Midbrain (tissue), 1 donor: ENCODE measurements at regions not wholly inside any gene's neighbourhood (a gene's known extent, or its start where the extent isn't known, plus 50 kb on each side); places are given as distances from the start of the nearest gene placed in this dataset.
"Not testable (repeated sequence)": the region's sequence is repeated elsewhere in the genome, so short reads cannot be mapped to it uniquely, and the experiment has no call there.

Experiments used
- DNase-seq: peaks from one replicate; lab custom pipeline; 2025; lab: John Stamatoyannopoulos, UW

DNA sequence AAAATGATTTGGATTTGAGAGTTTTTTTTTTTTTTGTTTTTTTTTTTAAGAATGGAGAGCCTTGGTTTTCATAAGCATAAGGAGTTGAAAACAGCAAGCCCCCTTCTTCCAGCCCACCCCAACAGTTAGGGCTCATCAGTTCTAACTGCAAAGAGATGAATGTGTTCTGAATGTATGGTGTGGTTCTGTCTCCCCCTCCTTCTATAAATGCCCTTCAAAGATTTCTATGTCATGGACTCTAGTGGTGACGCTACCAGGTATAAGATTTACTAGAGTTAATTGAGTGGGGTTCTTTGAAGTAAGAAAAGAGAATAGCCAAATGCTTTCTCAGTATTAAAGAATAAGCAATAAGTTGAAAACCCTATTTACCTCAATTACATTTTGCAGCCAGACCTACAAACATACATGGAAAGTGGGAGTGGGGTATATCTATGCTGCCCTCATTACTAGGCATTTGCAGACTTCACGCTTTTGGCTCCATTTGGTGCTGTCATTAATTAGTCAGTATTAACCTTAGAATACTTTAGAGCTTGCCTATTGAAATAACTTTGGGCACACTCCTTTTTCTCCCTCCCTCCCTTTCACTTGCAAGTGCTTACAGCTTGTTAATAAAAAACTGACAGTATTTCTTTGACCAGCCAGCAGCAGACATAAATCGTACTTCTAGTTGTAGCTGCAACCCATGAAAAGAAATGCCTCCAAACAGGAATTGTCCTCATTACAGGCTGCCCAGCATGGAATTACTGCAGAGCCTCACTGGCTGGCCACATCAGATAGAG, 667.2 kb upstream of the ZNF608 start:
- DNase-seq = peak; percentile 31

DNA sequence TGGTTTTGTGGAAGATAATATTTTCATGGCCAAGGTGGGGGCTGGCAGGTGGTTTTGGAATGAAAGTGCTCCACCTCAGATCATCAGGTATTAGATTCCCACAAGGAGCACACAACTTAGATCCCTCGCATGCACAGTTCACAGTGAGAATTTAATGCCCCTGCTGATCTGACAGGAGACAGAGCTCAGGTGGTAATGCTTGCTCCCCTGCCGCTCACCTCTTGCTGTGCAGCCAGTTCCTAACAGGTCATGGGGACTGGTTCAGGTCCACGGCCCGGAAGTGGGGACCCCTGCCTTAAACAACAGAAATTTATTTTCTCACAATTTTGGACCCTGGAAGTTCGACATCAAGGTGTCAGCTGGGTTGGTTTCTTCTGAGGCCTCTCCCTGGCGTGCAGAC, 668.7 kb upstream of the ZNF608 start:
- no peak for DNase-seq

DNA sequence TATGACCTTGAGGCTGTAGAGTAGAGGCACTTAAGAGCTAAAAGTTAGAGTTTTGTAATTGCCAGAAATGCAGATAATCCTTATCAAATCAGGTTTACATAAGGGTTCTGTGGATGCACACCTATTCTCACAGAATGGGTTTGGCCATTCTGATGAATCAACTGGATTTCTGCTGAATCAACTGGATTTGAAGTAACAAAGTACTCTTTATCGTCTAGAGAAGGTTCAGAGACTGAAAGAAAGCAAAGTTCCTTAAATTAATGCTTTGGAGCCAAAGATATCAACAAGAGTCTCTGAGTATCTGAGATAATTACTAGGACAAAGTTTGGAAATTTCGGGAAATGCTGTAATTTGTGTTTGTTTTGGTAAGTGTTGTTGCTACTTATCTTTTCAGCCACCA, 669.6 kb upstream of the ZNF608 start:
- no peak for DNase-seq

DNA sequence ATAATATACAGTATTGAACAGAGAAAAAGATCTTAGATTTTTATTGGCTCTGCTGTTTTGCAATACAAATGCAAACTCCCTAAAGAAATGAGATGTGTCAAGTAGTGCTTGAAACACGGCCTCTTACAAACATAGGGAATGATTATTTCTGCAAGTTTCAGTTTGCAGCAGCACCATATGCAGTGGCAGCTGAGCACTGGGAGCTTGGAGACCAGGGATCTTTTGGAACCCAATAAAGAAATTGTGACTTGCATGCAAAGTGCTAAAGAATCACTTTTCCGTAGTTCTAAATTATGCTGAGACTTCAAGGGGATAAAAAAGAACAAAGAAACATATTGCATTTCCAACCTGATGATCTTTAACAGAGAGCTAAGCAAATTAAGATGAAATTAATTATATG, 674.6 kb upstream of the ZNF608 start:
- no peak for DNase-seq

- DNase-seq = no peak
These were observed 675.9 kb upstream of the ZNF608 start for GRCh38 chr5:125422342-125422741.

DNA sequence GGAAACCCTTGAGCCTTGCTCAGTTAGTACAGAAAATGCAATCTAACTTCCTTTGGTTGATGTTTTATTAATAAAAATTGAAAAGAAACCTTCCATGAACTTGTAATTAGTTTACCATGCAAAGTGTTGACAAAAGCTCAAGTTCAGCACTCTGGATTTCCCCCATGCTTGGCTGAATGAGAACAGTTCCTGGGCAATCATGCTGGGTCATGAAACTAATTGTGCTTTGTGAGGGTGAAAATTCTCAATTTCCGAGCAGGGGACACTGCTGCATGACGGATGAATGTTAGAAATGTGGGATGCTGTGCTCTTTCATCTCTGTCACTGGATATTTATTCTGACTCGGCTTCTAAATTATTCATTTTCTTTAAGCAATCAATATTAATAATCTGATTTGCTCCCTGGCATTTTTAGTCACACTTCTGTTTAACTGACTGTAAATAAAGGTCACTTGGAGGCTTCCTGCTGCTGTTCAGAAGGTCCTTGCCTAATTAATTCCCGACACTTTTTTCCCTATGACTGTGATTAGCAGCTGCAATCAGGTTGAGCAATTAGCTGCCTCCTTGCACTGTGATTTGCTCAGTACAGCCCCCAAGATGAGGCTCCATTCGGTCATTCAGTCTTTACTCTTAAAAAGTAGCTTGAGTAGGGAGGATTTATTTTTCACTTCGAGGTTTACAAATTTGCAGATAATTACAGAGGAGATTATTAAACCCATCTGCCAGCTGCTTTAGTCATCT, 678.1 kb upstream of the ZNF608 start:
- DNase-seq = peak; percentile 11

GRCh38 chr5:125429498-125429897, 683.1 kb upstream of the ZNF608 start:
- DNase-seq = no peak

DNA sequence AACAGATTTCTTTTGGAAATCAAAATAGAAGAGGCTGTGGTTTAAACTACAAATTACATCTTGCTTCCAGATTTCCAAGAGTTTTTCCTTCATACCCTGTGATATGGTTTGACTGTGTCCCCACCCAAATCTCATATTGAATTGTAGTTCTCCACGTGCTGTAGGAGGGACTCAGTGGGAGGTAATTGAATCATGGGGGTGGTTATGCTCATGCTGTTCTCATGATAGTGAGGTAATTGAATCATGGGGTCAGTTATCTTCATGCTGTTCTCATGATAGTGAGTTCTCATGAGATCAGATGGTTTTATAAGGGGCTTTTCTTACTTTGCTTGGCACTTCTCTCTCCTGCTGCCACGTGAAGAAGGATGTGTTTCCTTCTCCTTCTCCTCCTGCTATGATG, 687.0 kb upstream of the ZNF608 start:
- no peak for DNase-seq

DNA sequence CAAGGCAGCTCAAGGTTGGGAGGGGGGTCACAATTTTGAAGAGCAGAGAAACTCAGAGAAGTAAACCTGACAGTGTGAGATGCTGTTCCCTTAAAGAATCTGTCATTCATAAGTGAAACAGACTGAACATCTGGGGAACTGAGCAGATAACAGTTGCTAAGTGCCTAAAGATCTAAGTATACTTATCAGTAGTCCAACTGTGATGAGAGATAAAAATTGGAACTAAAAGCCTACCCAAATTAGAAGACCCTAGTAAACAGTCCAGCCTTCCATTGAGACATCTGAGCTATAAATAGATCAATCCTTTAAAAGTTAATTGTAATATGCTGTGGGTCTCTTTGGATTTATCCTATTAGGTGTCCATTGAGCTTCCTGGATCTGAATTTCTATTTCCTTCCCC, 692.8 kb upstream of the ZNF608 start:
- no peak for DNase-seq

DNA sequence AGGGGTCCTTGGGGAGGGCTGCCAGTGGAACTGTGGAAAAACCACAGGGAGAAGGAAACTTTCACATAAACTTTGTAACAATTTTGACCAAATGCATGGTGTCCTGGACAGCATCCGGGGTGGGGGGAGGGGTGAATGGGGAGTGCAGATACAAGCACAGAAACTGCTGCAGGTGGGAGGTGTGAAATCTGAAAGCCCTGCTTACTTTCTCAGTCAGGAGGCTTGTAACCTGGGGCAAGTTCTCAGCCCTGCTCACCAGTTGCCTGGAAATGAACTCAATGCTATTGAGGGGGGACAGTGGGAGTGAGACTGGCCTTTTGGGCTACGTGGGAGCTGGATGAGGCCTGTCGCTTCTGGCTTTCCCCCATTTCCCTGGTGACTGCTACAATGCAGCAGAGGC, 694.5 kb upstream of the ZNF608 start:
- DNase-seq = no peak

GRCh38 chr5:125446986-125447385, 700.5 kb upstream of the ZNF608 start:
- no peak for DNase-seq

DNA sequence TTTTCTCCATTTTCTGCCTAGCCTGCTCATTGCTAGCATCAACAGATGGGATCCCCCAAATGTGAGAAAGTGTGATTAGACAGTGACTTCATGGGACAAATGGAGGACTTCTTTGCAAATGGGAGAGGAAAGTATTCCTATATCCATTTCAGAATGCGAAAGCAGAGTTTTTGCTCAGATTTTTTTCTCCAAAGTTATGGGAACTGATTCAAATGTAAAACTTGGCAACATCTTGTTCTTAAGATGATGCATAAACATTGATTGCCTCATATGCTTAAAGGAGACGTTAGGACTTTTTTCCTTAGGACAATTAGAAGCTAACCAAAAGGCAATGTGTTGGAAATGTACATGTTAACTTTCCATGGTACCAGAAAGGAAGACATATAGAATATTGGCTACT, 704.3 kb upstream of the ZNF608 start:
- DNase-seq = no peak

- no peak for DNase-seq
These were observed 705.2 kb upstream of the ZNF608 start for GRCh38 chr5:125451622-125452021.

DNA sequence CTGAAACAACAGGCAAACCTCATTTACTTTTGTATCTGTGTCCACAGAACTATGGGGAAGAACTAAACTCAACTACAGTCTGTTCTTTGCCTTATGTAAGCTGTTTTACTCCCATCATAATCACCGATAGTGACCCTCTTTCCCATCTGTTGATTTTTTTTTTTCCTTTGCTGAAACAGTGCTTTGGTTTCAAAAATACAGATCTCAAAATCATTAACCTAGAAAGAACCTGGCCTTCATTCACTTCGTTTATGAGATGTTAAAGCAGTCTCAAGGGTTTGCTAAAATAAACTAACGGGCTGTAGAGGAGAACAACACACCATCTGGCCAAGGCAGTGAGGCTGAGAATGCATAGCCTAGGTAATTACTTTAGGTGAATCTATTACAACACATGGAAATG, 706.6 kb upstream of the ZNF608 start:
- no peak for DNase-seq

GRCh38 chr5:125455041-125455440, 708.6 kb upstream of the ZNF608 start:
- DNase-seq = no peak

- DNase-seq = not testable (repeated sequence)
These were observed 709.6 kb upstream of the ZNF608 start for GRCh38 chr5:125456005-125456404.

- no peak for DNase-seq
These were observed 711.2 kb upstream of the ZNF608 start for GRCh38 chr5:125457617-125458016.

- DNase-seq = not testable (repeated sequence)
These were observed 712.5 kb upstream of the ZNF608 start for GRCh38 chr5:125458949-125459348.

- no peak for DNase-seq
These were observed 715.2 kb upstream of the ZNF608 start for GRCh38 chr5:125461641-125462072.

GRCh38 chr5:125463466-125464092, 717.1 kb upstream of the ZNF608 start:
- no peak for DNase-seq

DNA sequence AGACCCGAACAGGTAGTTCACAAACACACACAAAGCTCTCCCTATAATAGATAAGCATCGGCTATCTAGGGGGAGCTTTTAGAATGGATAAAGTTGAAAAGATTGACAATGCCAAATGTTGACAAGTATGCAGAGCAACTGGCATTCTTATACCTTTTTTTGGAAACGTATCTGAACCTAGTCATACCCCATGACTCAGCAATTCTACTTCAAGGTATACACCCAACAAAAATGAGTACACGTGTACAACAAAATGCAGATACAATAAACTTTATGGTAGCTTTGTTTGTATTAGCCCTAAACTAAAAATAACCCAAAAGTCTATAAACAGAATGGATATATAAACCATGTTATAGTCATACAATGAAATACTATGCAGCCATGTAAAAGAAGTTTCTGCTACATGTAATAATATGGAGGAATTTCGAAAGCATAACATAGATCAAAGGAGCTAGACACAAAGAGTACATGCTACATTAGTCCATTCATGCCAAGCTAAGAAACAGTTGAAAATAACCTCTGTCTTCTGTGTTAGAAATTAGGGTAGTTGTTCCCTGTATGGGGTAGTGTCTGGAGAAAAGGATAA, 718.5 kb upstream of the ZNF608 start:
- no peak for DNase-seq

GRCh38 chr5:125465703-125466102, 719.3 kb upstream of the ZNF608 start:
- no peak for DNase-seq

GRCh38 chr5:125467222-125467621, 720.8 kb upstream of the ZNF608 start:
- DNase-seq = no peak
